Limb (tissue), 2 donors: ENCODE measurements at regions not wholly inside any gene's neighbourhood (a gene's known extent, or its start where the extent isn't known, plus 50 kb on each side); places are given as distances from the start of the nearest gene placed in this dataset.
A peak's percentile ranks its signal among the peaks of the same experiment; 100 is the strongest.

Experiments used
- DNase-seq, 2 donors: peaks; one replicate each; pipeline ENCODE4 v3.0.0-alpha.2; 2016; ENCODE audit errors: extremely low spot score in 2 of 2

DNA sequence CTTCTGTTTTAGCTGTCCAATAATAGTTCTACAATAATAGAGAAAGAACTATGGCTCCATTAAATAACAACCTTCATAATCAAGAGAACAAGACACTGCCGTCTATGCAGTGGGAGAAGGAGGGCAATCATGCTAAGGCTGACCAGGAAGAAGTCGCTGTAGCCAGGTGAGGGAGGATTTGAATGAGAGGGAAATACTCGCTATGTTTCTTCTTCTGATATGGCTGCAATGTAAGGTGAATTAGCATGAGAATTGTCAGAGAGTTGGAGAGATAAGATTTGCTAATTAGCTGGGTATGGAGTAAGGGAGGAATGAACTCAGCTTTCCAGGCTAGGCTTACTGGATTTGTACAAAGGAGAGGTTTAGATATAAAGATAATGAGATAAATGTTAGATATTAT is 555.4 kb upstream of the ZNF385D start:
- no peak for DNase-seq

DNA sequence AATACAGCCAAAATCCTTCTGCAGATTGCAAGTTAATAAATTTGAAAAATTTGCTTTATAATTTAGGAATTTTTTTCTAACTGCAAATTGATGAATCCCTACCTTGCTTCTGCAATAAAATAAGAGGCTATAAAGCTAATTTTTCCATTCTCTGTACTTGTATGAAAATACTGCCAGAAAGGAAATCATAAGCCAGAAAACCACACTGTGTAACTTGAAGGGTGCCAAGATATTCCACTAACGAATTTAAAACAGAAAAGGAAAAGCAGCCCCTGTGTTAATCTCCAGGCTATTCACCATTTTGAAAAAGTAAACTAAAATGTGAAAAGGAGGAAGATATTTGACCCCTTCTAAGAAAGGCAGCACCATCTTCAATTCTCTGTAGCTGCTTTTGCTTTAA is 557.9 kb upstream of the ZNF385D start:
- DNase-seq = peak in 1 of 2 donors; percentile 6

DNA sequence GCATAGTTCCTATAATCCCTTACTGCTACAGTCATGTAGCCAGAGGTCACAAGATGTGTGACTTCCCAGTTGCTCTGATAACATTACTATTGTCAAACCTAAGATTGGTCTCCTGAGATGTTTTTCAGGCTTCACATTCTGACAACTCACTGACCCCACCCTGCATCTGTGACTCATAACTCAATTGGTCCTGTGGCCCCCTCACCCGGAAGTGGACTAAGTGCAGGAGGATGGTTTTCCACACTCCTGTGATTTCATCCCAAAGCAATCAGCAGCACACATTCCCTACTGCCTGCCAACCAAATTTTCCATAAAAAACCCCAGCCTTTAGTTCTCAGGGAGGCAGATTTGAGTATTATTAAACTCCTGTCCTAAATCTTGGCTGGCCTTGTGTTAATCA is 564.9 kb upstream of the ZNF385D start:
- DNase-seq = no peak

DNA sequence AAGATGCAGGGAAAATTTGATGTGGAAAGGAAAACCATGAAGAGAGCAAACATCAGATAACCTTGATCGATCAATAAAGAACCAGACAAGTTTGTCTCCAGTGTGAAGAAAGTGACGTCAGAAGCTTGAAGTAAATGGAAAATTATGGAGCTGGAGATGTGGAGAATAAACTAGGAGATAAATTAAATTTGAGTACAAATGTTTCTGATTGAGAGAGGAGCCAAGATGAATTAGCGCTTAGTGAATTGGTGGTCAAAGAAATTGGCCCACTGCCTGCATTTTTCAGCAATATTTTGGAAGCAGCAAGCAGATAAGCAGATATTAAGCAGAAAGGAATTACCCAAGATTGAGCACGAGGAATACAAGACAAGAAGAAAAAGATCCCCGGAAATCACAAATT is 567.3 kb upstream of the ZNF385D start:
- DNase-seq = no peak

DNA sequence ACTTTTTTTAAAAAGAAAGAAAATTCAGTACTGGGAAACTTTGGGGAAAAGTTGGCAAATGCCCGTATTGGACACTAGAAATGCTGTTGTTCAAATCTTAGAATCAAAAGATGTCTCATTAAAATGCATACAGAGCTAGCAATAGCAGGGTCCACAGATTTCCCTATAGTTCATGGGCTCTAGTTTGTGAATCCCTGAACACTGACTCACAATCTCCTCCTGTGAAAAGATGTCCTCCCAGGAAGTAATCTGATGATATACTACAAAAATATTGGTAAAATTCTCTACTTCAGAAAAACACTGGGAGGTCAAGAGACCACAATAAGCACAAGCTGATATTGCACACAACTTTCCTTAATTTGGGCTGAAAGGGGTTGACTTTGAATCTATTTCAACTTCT is 568.4 kb upstream of the ZNF385D start:
- no peak for DNase-seq

DNA sequence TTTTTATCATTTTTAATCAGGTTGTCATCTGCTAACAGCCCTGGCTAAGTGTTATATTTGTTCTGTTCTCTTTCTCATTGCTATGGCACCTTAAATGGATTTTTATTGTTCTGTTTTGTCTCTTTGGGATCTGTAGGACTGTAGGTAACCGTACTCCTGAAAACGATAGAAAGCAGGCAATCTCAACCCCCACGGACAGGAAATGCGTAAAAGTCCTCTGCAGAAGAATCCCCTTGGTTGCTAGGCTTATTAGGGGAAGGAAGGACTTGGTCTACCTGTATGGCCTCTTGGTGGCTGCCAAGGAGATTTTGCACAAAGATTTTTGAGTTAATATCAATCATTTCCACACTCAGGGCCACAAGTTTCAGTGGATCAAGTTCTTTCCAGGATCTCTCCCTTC is 571.9 kb upstream of the ZNF385D start:
- DNase-seq = no peak

DNA sequence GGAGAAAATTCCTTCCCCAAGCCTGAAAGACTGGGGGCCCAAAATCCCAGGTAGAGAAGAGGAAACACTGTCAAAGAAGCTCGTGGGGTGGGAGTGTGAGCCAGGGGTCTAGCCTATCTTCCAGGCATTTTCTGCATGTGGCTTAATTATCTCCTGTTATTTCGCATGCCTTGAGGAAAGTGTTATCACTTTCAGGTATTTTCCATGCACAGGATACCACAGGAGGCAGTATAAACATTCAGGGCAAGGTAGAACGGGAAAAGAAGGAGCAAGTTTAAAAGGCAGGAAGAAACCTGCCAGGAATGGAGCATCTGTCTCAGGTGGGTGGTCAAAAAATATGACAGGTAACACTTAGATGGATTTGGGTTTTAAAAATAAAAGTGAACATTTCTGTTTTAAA is 575.3 kb upstream of the ZNF385D start:
- DNase-seq = no peak

DNA sequence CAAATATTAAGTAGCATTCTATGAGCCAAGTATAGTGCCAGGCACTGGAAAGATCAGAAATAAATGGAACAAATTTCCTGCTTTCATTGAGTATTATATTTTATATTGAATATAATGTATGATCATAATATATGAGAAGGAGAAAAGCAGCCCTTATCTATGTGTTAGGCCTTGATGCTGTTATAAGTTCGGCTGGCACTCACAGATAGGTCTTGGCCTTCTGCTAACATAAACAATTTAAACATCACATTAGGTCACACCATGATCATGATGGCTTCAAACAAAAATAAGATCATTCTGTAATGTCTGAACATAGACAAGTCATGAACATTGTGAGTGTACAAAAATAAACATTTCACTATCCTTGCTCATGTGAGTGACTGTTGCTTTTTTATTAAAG is 584.0 kb upstream of the ZNF385D start:
- no peak for DNase-seq

DNA sequence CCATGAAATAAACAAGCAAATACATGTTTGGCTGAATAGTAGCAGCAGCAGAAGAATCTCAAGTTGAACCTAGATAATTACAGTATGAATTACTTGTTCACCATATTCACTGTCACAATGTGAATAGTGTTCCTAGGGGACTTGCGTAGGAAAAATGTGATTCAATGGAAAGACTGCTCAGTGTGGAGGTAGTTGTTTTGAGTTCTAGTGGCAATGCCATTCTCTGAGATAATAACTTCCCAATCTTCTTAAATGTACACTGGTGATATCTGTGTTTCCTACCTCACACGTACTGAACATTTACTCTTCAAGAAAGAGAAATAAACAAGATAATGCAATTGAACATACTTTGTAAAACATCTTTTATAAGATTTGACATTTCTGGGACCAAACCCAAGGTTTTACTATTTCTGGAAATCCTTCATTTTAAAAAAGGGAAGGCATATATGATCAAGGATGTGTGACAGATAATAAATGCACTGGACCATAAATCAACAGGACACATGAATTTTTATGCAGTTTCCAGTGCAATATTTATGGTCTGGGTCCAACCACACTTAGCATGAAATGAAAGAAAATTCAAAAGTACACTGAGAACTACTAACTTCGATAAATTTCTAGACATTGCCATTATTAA is 598.3 kb upstream of the ZNF385D start:
- DNase-seq = no peak

DNA sequence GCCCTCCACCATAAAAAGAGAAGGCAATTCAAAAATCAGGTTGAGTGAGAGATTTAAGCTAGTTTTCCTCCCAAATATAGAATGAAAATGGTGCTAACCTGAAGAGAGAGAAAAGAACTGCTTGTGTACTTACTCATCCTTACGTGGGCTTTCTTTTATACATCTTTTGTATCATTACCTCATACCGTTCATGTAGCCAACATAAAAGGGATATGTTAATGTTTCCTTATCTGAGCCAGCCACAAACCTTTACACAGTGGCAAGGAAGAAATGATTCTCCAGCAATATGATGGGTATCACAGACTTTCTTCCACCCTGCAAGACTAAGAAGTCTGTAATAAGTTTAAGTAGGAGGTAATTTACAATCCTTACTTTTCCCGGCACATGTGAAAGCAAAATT is 600.8 kb upstream of the ZNF385D start:
- DNase-seq = no peak

DNA sequence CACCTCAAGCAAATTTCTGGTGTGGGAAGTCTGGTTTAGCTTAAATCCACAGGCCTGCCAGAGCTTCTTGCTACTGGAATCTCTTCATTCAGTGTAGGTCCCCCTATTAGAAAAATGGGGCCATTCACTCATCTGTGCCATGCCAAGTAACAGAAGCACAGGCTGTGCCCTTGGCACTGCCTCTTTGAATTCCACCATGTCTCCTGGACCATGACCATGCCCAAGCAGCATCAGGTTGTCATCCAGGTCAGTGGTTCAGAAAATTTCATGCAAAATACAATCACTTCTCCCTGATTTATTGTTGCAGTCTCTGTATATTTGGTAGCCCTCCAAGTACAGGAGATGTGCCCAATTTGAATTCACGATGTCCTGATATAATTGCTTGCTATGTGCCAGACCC is 602.1 kb upstream of the ZNF385D start:
- DNase-seq = no peak

DNA sequence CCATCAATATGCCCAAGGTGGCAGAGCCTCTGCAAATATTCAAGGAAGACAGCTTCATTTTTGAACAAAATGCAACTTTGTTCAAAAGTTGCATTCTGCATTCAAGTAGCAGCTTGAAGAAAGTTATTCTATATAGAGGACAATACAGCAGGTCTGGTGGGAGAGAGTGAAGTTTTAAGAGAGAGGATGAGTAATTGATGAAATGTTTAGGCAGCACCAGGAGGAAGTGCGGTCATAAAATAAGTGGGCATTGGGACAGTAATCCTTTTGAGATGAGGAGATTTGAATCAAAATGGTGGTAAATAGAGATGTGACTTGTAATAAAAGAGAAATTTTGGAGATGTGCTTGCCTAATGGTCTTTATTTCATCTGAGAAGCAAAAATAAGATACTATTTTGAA is 607.3 kb upstream of the ZNF385D start:
- DNase-seq = no peak

DNA sequence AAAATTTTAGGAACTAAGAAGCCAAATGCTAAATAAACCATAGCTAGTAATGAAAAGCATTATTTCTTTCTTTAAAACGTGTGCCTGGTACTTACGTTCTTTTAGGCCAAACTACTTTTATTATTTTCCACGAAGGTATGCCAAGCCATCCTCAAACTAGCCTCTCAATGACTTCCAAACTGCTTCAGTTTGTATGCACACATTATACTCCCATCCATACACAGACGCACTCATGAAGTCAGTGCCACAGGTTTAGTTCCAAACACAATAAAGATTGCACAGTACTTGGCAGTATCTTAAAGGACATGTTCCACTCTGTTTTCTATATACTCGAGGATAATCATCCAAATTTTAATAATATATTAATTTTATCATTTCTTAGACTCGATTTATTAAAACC is 609.2 kb upstream of the ZNF385D start:
- no peak for DNase-seq

DNA sequence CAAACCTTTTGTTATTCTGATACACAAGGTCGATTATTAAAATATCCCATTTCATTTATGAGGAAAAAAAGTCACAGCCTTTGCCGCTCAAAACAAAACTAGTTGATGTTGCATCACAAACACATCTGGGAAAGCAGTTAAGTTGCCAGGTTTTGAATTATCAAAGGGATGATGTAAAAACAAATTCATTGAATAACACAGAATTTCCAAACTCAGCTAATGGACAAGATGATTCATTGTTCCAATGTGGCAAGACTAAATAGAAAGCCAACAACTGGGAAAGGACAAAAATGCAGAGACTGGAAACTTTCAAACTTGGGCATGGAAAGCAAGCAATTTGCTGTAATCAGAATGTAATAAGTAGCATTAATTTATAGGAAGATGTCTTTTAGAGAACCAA is 610.0 kb upstream of the ZNF385D start:
- no peak for DNase-seq

DNA sequence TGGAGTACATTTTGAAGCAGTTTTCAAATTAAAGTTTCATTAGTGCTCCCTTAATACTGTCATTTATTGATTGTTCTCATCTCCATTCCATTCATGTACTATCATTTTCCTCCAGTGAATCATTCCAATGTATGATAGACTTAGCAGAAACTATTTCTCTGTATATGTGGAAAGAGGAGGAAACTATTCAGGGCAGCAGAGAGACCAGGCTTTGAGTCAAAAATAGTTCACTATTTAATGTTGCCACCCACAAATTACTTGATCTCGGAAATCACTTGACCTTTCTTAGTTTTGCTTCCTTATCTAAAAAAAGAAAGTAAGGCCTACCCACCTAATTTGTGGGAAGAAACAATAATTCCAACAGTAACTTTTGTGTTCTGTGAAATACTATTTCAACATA is 610.5 kb upstream of the ZNF385D start:
- no peak for DNase-seq

DNA sequence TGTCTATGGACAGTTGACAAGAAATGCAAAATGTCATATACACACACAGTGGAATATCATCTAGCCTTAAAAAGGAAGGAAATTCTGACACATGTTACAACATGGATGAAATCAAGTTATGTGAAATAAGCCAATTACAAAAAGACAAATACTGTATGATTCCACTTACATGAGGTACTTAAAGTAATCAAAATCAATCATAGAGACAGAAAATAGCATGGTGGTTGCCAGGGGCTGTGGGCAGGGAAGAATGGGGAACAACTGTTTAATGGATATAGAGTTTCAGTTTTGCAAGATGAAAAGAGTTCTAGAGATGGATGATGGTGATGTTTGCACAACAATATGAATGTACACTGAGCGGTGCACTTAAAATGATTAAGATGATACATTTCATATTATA is 613.8 kb upstream of the ZNF385D start:
- no peak for DNase-seq

DNA sequence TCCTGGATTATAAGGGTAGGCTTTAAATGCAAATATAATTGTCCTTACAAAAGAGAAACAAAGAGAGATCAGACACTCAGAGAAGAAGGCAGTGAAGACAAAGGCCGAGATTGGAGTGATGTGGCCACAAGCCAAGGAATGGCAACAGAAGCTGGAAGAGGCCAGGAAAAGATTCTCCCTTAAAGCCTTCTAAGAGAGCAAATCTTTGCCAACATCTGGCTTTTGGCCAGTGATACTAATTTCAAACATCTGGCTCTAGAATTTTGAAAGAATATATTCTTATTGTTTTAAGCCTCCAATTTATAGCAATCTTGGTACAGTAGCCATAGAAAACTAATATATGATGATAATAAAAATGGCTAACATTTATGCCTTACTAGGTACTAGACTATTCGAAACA is 615.8 kb upstream of the ZNF385D start:
- no peak for DNase-seq

DNA sequence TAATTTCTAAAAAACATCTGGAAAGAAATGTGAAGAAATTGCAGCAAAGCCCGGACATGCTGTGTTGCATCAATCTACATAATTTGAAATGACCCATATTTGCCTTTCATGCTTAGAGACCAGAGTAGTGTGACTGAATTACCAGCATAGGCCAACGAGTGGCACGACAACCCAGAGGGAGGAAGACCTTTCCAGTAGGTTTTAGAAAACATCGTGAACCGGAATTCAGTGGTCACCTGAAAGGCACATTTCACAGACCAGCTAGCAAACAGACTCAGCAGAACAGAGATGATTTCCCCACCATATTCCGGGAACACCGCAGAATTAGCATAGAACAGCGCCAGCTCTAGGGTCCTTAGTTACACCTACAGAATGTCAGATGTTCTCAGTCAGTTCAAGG is 620.0 kb upstream of the ZNF385D start:
- no peak for DNase-seq

DNA sequence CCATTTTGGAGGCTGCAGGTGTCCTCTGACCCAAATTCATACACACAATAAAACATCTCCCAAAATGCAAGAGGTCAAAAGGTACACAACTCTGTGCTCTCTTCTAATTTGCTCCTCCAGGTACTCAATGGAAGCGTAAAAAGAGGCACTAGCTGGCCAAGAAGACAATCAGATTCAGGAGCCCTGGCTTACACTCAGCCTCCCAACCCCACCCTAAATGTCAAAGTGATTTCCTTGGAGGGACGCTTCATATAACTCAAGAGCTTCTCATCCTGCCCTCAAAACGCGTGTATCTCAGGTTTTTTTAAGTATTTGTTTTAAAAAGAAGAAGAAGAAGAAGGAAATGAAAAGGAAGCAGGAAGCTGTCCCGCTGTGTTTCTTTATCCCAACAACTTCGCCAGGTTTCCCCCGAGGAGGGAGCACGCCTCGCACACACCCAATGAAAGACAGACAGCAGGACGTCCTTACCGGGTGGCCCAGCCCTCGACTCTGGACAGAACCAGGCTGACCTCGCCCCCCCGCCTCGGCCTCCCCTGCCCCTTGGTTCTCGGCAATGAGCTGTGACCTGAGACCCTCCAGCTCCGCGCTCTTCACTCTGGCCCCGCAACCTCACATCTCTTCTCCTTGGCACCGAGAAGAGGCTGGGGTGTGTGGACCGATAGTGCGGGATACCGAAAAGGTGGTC is 620.7 kb upstream of the ZNF385D start:
- no peak for DNase-seq

DNA sequence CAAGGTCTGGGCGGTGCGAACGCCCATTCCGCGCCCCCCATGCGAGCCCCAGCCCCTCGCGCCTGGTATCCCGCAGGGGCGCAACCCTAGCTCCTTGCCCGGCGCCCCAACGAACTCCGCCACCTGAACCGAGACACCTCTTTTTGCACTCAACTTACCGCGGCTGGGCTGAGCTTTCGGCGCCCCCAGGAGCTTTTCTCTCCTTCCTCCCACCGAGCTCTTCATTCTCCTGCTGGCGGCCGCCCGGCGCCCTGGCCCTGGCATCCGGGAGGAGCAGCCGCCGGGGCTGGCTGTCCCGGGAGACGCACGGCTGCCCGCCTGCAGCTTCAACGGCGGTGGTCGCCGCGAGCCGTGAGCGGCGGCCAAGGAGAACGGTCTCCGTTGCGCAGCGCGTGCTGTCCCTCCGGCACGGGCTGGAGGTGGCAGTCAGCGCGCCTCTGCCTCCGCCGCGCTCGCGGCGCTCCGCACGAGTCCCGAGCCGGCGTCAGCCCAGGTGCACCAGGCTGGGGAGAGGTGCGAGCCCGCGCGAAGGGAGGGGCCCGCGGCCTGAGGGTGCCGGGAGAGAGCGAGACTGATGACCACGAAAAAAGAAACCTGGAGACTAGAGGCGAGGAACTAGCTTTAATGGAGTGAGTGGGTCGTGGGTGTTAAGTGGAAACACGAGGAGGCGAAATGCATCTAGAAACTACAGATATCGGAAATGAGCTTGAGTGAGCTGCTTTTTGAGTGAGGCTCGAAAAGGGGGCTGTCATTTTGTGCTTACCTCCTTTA is 621.5 kb upstream of the ZNF385D start:
- DNase-seq = peak; percentile 16 to 68

DNA sequence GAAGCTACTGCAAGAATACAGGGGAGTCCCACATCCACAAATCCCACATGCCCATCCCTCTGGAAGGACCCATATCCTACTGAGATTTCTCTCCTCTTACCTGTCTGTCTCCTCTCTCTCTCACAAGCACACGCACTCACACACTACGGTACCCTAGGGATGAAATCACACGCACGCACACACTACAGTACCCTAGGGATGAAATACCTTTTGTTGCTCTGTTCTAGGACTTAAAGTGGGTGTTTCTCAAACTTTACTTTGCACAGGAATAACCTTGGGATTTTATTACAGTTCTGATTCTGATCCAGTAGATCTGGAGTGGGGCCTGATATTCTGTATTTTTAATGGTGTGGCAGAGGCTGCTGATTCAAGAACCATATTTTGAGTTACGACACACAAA is 622.2 kb upstream of the ZNF385D start:
- no peak for DNase-seq

DNA sequence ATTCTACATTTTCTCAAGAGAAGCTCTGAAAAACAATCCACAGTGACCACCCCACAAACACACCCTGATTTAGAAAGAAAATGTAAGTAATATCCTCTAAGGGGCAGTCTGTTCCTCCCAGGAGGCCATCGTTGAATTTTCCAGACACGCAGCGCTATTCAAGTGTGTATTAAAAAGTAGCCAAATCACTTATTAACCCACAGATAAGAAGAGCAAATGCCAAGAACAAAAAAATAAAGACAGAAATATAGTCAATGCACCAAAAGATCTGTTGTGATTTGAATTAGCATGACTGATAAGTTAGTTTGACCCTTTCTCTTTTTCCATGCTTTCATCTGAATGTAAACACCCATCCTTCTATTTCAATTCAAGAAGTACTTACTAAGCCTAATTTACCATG is 622.8 kb upstream of the ZNF385D start:
- DNase-seq = no peak

DNA sequence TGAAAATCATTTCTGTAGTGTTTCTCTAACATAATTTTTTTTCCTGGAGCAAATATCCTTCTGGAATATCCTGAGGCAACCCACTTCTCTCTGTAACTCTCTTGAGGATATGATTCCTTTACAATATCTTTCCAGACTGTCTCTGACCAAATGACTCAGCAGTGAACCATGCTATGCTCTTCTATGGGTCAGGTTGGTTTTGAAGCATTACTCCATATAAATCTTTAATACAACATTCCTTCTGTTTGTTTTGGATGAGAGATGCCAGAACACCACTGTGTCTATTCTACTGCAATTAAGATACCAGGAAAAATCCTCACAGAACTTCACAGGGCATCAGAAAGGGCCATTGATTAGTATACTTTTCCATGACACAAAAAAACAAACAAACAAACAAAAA is 626.4 kb upstream of the ZNF385D start:
- no peak for DNase-seq
